IMR-90 (cell line): ENCODE measurements at regions not wholly inside any gene's neighbourhood (a gene's known extent, or its start where the extent isn't known, plus 50 kb on each side); places are given as distances from the start of the nearest gene placed in this dataset.

Source experiments
- ATAC-seq: fragments of 200-7000 bp; cut with Tn5 transposase; 2 replicates; pipeline ENCODE4 v1.9.1; 2020; ENCODE audit warnings: low read depth, mild to moderate bottlenecking, moderate library complexity
- BruUV-seq: library from RNA; stranded (reverse); fragments of 400-500 nt; replicated peaks from 2 replicates; lab custom pipeline; 2021; lab: Mats Ljungman, UMichigan
- CTCF ChIA-PET: fragments of 300-600 bp; formaldehyde crosslinking; extraction: SDS; loops from one replicate; lab custom pipeline; 2021; ENCODE audit warnings: antibody characterized with exemption; lab: Yijun Ruan, JAX
- POLR2A ChIA-PET: fragments of 300-600 bp; sonication (Branson Sonifier 250); formaldehyde crosslinking; loops from one replicate; lab custom pipeline; 2022; ENCODE audit warnings: antibody characterized with exemption; ENCODE audit not compliant: unreplicated experiment; lab: Charles Lee
- DNase-seq: peaks from one replicate; pipeline ENCODE4 v3.0.0; 2013
- H2AFZ ChIP-seq: replicated peaks from 2 replicates; pipeline ENCODE3; 2013; ENCODE audit warnings: low read length, mild to moderate bottlenecking; ENCODE audit not compliant: poor library complexity
- H2AK5ac ChIP-seq: 2 replicates; pipeline ENCODE4 v1.6.1; 2013; ENCODE audit warnings: low read depth, low read length, inconsistent platforms
- H2AK9ac ChIP-seq: replicated peaks from 2 replicates; pipeline ENCODE3; 2013; ENCODE audit warnings: mild to moderate bottlenecking, low read depth, low read length, moderate library complexity; ENCODE audit not compliant: poor library complexity
- H2BK120ac ChIP-seq: 2 replicates; pipeline ENCODE4 v1.6.1; 2013; ENCODE audit warnings: low read depth, low read length, inconsistent platforms
- H2BK15ac ChIP-seq: 3 replicates; pipeline ENCODE4 v1.6.1; 2013; ENCODE audit warnings: low read depth, low read length, inconsistent platforms
- H2BK20ac ChIP-seq: 2 replicates; pipeline ENCODE4 v1.6.1; 2013; ENCODE audit warnings: low read depth, mild to moderate bottlenecking, inconsistent platforms, low read length, moderate library complexity
- H2BK5ac ChIP-seq: 2 replicates; pipeline ENCODE4 v1.6.1; 2013; ENCODE audit warnings: mild to moderate bottlenecking, low read depth, low read length, inconsistent platforms; ENCODE audit not compliant: poor library complexity, severe bottlenecking
- H3K14ac ChIP-seq: replicated peaks from 2 replicates; pipeline ENCODE4 v1.6.1; 2013; ENCODE audit warnings: low read depth, low read length, inconsistent platforms
- H3K18ac ChIP-seq: 2 replicates; pipeline ENCODE4 v1.6.1; 2013; ENCODE audit warnings: low read depth, low read length, control low read depth
- H3K23ac ChIP-seq: 2 replicates; pipeline ENCODE4 v1.6.1; 2013; ENCODE audit warnings: low read depth, low read length, inconsistent platforms
- H3K27ac ChIP-seq: 2 replicates; pipeline ENCODE4 v1.5.1; 2013; ENCODE audit warnings: mild to moderate bottlenecking, control low read depth, low read length; ENCODE audit not compliant: insufficient read depth
- H3K27me3 ChIP-seq: 2 replicates; pipeline ENCODE4 v1.6.1; 2013; ENCODE audit warnings: low read length; ENCODE audit not compliant: control insufficient read depth, insufficient read depth
- H3K36me3 ChIP-seq: 2 replicates; pipeline ENCODE4 v1.6.1; 2013; ENCODE audit warnings: low read length, mixed read lengths; ENCODE audit not compliant: control insufficient read depth, insufficient read depth
- H3K4ac ChIP-seq: 2 replicates; pipeline ENCODE4 v1.6.1; 2013; ENCODE audit warnings: low read depth, low read length, inconsistent platforms
- H3K4me1 ChIP-seq: 2 replicates; pipeline ENCODE4 v1.6.1; 2013; ENCODE audit warnings: low read length, mixed read lengths; ENCODE audit not compliant: control insufficient read depth, insufficient read depth
- H3K4me2 ChIP-seq: 2 replicates; pipeline ENCODE4 v1.6.1; 2013; ENCODE audit warnings: low read depth, mild to moderate bottlenecking, control low read depth, low read length, moderate library complexity
- H3K4me3 ChIP-seq: 2 replicates; pipeline ENCODE4 v1.5.1; 2013; ENCODE audit warnings: low read depth, mild to moderate bottlenecking, control low read depth, low read length, moderate library complexity; ENCODE audit not compliant: insufficient read depth
- H3K56ac ChIP-seq: 2 replicates; pipeline ENCODE4 v1.6.1; 2013; ENCODE audit warnings: low read length, inconsistent platforms; ENCODE audit not compliant: insufficient read depth; ENCODE audit errors: extremely low read depth
- H3K79me1 ChIP-seq, 2 experiments: 2 replicates each; pipeline ENCODE4 v1.6.1; 2013; ENCODE audit warnings: low read length in 2 of 2, inconsistent platforms in 1 of 2, low read depth in 1 of 2
- H3K9ac ChIP-seq: 2 replicates; pipeline ENCODE4 v1.6.1; 2013; ENCODE audit warnings: low read depth, low read length, control low read depth
- H3K9me1 ChIP-seq: 2 replicates; pipeline ENCODE4 v1.6.1; 2013; ENCODE audit warnings: low read length, inconsistent platforms; ENCODE audit not compliant: insufficient read depth
- H3K9me3 ChIP-seq: 2 replicates; pipeline ENCODE4 v1.6.1; 2013; ENCODE audit warnings: low read length; ENCODE audit not compliant: control insufficient read depth, insufficient read depth
- H4K20me1 ChIP-seq: 2 replicates; pipeline ENCODE4 v1.6.1; 2013; ENCODE audit warnings: low read length, inconsistent platforms; ENCODE audit not compliant: insufficient read depth
- H4K5ac ChIP-seq: 2 replicates; pipeline ENCODE4 v1.6.1; 2013; ENCODE audit warnings: mild to moderate bottlenecking, low read depth, low read length, control low read depth
- H4K8ac ChIP-seq, 2 experiments: 2 replicates each; pipeline ENCODE4 v1.6.1; 2013; ENCODE audit warnings: low read depth in 2 of 2, low read length in 2 of 2, control low read depth in 1 of 2, inconsistent platforms in 1 of 2
- H4K91ac ChIP-seq: 2 replicates; pipeline ENCODE4 v1.6.1; 2013; ENCODE audit warnings: low read depth, low read length, inconsistent platforms; ENCODE audit not compliant: insufficient read depth
- CEBPB ChIP-seq: IDR thresholded peaks from 2 replicates; pipeline ENCODE4 v1.6.1; 2012; ENCODE audit warnings: low read depth, low read length, improper control_type of control experiment
- CTCF ChIP-seq: conservative IDR thresholded peaks from 2 replicates; pipeline ENCODE4 v1.5.1; 2012; ENCODE audit warnings: mild to moderate bottlenecking, low read depth, low read length, improper control_type of control experiment
- FOS ChIP-seq: fragments of 150-350 bp; IDR thresholded peaks from 2 replicates; pipeline ENCODE4 v1.6.1; 2016; ENCODE audit warnings: low read depth, low read length
- MAZ ChIP-seq: IDR thresholded peaks from 2 replicates; pipeline ENCODE4 v1.6.1; 2012; ENCODE audit warnings: low read depth, mild to moderate bottlenecking, low read length, improper control_type of control experiment, moderate library complexity, borderline replicate concordance
- NFE2L2 ChIP-seq: fragments of 150-350 bp; IDR thresholded peaks from 2 replicates; pipeline ENCODE4 v1.6.1; 2016; ENCODE audit warnings: low read depth, mild to moderate bottlenecking, low read length
- POLR2A ChIP-seq: IDR thresholded peaks from 2 replicates; pipeline ENCODE4 v1.6.1; 2012; ENCODE audit warnings: mild to moderate bottlenecking, low read depth, low read length
- RAD21 ChIP-seq: IDR thresholded peaks from 2 replicates; pipeline ENCODE4 v1.6.1; 2012; ENCODE audit warnings: low read length, improper control_type of control experiment
- RCOR1 ChIP-seq: IDR thresholded peaks from 2 replicates; pipeline ENCODE4 v1.6.1; 2012; ENCODE audit warnings: mild to moderate bottlenecking, low read length, improper control_type of control experiment; ENCODE audit not compliant: insufficient replicate concordance
- RFX5 ChIP-seq: IDR thresholded peaks from 2 replicates; pipeline ENCODE4 v1.8.0; 2012; ENCODE audit warnings: low read depth, mild to moderate bottlenecking, low read length, moderate library complexity
- WGBS, 2 experiments: methylation state at CpG; one replicate each; pipeline versions ENCODE4 v1.1.5 to v1.1.7; 2013; ENCODE audit warnings: missing lambda C conversion rate in 2 of 2; ENCODE audit not compliant: insufficient read length in 1 of 2; ENCODE audit errors: extremely low coverage in 2 of 2; 5-methylcytosine and 5-hydroxymethylcytosine counted together
- dilution Hi-C: fragments of 300-500 bp; cut with HindIII; formaldehyde crosslinking; loops from one replicate; pipeline ENCODE4 v1.14.3; 2018; ENCODE audit warnings: low sequenced_read_pairs; ENCODE audit not compliant: unreplicated experiment
- in situ Hi-C: fragments of 300-500 bp; cut with MboI; formaldehyde crosslinking; loops from 3 replicates; pipeline ENCODE4 v1.14.3; 2019; ENCODE audit warnings: low sequenced_read_pairs, inconsistent platforms, mixed read lengths
- intact Hi-C: fragments of 100-400 bp; cut with micrococcal nuclease; formaldehyde crosslinking; loops from 2 replicates; pipeline ENCODE4 v1.10.0; 2022

GRCh38 chr7:84469034-84469433 lies 274.4 kb upstream of the SEMA3A start:
- no peak overlapping the region for H2BK5ac ChIP-seq
- H3K4me3 ChIP-seq: no peak overlapping the region
- CTCF ChIA-PET: interaction anchor here (0.9 kb wide), 1 partner anchor 10 kb away, joined by 3 read pairs; no protein-coding TSS in a partner anchor
- H3K56ac ChIP-seq: no peak overlapping the region
- BruUV-seq: no TSS peak
- intact Hi-C loops: no loop called here
- no peaks in the 10 kb centered on the region for H4K20me1 ChIP-seq
- ATAC-seq (no peak), DNase-seq (peak; percentile 49)
- POLR2A ChIA-PET: no interaction called here
- no peaks in the 10 kb centered on the region for H3K4me1 ChIP-seq
- no peaks in the 10 kb centered on the region for H3K36me3 ChIP-seq
- no peak overlapping the region for H3K14ac ChIP-seq
- H2AFZ ChIP-seq: no peak overlapping the region
- H3K23ac ChIP-seq: no peak overlapping the region
- H4K91ac ChIP-seq: no peak overlapping the region
- no peaks in the 10 kb centered on the region for H3K9me3 ChIP-seq
- no peak overlapping the region for H2AK9ac ChIP-seq
- H3K4ac ChIP-seq: no peak overlapping the region
- H2BK120ac ChIP-seq: no peak overlapping the region
- no peak overlapping the region for H2BK20ac ChIP-seq
- no peak overlapping the region for H3K9ac ChIP-seq
- no peak overlapping the region for H3K4me2 ChIP-seq
- no peak overlapping the region for H3K27ac ChIP-seq
- no peak for TF ChIP-seq RFX5
- TF ChIP-seq POLR2A: no peak
- no peak for TF ChIP-seq CTCF
- no peak for TF ChIP-seq RCOR1
- TF ChIP-seq FOS: no peak
- TF ChIP-seq NFE2L2: no peak
- TF ChIP-seq CEBPB: no peak
- TF ChIP-seq MAZ: no peak
- no peak for TF ChIP-seq RAD21
- H3K18ac ChIP-seq: no peak overlapping the region
- dilution Hi-C loops: no loop called here
- no peak overlapping the region; a peak in 1 of 4 replicates for H4K8ac ChIP-seq
- H3K9me1 ChIP-seq: no peaks in the 10 kb centered on the region
- in situ Hi-C loops: loop anchor here (25.0 kb wide), 1 partner anchor 543 kb away; no protein-coding TSS in a partner anchor
- no peaks in the 10 kb centered on the region for H3K27me3 ChIP-seq
- H4K5ac ChIP-seq: no peak overlapping the region
- no peak overlapping the region for H2BK15ac ChIP-seq
- H2AK5ac ChIP-seq: no peak overlapping the region
- WGBS, 2 experiments: no CpG with 5 or more reads among the region's 3 CpGs
- no peaks in the 10 kb centered on the region for H3K79me1 ChIP-seq
